ENCODE measurements at regions not wholly inside any gene's neighbourhood (a gene's known extent, or its start where the extent isn't known, plus 50 kb on each side); places are given as distances from the start of the nearest gene placed in this dataset.

DNA sequence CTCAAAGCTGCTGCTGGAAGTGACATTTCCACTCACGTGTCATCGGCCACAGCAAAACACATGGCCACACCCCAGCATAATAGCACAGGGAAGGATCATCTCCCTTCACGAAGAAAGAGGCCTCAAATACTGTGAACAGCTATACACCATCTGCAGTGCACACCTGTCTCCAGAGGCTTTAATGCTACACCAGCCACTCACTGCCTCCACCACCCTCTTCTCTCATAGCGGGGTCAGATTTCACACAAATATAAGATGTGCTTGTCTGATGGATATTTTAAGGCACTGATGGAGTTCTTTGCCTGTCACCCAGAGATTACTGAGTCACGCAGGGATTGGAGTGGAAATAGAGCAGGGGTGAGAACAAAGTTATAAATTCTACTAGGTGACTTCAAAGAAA is 374.0 kb downstream of the ZNF516 start:
- DNase-seq (ENCODE audit: low spot score) = no peak

DNA sequence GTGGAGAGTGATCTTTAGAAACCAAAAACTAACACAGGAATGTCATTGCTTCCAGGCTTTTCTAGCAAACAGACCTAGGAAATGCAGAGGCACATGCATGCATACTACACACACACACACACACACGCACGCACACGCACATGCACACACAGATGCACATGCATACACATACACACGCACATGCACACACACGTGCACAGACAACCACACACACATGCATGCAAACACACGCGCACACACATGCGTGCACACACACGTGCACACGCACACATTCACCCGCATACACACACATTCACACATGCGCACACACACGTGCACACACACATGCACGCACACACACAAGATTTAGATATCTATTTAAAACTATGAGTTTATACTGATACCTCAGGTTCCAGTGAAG is 379.5 kb downstream of the ZNF516 start:
- no peak for DNase-seq (ENCODE audit: low spot score)

DNA sequence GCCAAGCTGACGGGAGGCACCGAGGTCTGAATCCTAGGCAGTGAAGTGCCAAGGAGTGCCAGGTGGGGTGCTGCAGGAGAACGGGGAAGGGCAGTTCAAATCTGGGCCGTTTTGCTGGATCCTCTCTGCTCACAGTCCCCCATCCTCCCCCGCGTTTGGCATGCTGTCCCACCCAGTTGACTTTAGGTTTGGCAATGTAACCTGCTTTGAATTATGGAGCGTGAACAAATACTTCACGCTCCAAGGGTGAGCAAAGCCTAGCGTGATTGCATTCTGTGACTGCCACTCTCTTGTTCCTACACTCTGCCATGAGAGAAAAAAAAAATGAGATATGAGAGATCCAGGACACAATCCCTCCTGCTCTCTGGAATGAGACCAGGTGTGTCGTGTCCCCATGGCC is 381.9 kb downstream of the ZNF516 start:
- DNase-seq (ENCODE audit: low spot score) = no peak

DNA sequence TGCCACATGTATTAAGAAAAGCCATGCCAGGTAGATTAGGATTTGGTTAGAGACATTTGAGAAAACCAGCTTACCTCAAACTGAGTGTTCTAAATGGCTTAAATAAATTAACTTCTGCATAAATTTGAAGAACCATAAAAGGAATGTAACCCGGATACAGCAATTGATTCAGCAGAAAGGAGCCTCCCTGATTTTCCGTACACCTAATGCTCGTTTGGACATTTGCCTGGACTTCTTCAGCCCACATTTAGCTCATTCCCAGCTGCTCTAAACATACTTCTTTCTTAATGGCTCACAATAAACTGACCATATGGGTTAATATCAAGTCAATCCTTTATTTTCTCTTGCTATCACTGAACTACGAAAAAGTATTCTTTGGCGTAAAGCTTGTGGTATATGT is 392.4 kb downstream of the ZNF516 start:
- no peak for DNase-seq (ENCODE audit: low spot score)

DNA sequence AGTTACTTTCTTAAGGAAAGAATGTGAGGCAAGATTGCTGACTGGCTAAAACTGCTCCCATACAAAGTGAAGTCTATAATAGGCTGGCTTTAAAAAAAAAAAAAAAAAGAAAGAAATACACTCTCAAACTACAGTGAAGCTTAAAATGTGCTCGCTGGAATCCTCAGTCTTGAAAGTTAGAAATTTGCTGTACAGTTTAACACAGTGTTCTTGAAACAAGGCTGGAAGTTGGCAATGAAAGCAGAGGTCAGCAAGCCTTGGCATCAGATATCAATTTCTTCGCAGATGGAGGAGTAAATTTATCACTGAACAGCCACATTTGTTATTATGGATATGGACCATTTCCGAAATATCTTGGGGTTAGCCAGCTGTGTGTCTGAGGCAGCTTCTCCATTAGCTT is 392.9 kb downstream of the ZNF516 start:
- no peak for DNase-seq (ENCODE audit: low spot score)

DNA sequence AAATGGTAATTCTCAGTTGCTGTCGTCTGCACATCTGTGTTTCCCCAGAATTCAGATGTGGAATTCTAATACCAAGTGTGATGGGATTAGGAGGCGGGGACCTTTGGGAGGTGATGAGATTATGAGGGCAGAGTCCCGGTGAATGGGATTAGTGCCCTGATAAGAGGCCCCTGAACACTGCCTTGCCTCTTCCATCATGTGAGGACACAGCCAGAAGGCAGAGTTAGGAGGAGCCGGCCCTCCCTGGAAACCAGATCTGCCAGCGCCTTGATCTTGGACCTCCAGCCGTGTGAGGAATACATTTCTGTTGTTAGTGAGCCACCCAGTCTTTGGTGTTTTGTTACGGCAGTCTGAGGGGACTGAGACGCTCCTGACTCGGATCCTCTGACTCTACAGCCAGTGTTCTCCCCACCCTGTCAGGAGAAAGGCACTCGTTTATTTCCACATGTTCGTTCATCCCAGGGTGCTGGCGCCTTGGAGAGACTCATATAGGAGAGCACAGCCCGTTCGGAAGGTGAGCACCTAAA is 395.0 kb downstream of the ZNF516 start:
- DNase-seq (ENCODE audit: low spot score) = no peak

DNA sequence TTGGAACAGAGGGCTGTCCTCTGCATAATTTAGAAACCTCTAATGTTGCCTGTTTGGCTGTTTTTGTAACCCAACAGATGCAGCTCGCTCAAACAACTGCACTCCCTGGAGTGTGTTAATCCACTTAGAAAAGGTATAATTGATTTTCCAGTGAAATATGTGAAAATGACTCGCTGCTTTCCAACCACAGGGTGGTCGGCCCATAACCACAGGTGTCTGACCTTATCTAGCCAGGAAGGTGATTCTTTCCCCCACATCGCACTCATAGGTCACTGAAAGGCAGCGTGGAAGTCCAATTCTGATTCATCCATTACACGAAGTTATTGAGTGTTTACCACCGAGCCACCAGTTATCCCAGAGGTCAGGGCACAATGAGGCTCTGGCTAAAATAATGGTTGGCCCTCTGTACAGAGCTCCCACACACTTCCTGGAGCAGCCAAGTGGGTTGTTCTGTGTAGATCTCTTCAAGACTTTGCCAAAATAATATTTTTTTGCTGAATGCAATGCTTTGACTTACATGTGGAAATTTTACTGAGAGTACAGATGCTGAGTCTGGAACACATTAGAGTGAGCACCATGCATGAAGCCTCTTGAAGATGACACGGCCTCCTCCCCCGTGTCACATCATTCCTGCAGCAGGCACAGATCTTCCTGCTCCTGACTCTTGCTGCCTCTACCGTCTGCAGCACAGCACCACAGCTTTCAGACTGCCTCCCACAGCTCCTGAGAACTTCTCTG is 396.2 kb downstream of the ZNF516 start:
- DNase-seq (ENCODE audit: low spot score) = no peak

DNA sequence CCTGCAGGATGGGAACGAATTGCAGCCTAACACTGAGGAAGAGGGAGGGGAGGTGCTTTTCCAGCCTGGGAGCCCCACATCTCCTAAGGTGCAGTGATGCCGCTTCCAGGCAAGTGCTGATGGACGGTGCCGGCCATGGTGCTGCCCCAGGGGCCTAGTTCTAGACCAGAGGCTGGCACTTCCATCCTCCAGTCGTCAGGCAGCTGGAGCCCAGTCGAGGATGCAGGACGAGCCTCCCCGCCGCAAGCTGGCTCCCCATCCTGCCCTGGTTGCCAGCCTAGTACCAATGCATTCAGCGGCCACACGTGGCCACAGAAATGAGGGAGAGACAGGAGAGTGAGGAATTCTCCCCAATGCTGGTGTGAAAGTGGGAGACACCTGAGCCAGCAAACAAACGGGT is 413.5 kb downstream of the ZNF516 start:
- no peak for DNase-seq (ENCODE audit: low spot score)

DNA sequence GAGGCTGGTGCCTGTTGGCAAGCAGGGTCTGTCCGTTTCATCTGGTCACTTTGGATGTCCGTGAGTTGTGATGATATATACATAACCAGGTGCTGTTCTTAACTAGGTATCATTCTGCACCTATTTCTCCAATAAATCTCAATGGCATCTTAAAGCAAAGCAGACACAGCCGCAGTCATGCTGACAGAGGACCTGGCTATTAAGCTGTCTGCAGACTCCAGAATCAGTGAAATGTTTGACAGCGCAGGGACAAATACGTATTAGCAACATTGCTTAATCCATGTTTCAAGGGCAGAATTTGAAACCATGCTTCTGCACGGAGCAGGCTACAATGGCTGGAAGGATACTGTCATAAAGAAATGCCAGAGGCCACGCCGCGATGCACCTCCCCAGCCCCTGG is 414.6 kb downstream of the ZNF516 start:
- no peak for DNase-seq (ENCODE audit: low spot score)

DNA sequence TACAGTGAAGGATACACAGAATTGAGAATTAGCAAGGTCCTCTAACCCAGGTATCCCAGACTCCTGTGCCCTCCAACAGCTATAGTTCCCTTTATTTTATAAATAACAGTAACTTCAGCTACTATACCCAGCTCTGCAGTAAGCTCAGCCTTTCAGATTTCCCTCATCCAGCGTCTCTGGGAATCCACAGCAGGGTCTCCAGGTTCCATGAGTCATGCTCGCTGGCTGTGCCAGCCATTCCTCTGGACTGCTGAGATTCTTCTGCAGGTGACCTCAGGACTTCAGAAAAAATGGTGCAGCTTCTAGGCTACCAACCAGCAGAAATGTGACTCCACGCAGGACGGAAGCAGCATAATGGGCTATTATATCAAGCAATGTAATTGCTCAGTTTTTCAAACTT is 419.3 kb downstream of the ZNF516 start:
- DNase-seq (ENCODE audit: low spot score) = no peak

DNA sequence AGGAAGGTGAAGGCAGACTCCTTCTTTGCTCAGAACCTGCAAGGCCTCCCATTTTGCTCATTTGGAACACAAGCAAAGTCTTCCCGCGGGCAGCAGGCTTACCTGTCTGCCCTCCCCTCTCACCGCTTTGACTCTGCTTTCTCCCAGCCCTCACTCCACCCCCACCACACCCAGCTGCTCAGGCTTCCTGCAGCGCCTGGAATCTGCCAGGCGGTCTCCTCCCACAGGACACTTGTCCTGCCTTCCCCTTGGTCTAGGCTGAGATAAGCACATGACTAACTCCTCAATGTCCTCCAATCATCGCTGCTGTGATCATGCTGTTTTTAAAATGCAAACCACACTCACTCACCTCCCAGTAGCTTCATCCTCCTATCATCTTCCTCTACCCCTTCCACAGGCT is 430.0 kb downstream of the ZNF516 start:
- no peak for DNase-seq (ENCODE audit: low spot score)

DNA sequence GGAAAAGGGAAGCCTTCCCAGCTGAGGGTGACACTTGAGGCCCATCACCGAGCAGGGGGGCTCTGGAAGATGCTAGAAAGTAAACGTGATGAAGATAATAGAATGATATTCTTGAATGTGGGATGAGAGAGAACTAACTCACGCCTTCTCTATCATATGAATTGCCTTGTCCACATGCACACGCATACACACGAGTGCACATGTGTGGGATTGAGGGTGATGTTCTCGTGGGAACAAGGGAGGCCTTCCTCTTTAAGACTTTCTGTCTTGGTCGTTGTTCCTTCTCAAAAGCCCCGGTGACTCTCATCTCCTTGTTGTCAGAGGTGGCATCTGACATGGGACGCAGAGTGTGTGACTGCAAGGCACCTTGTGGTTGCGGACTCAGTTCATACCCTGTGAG is 436.9 kb downstream of the ZNF516 start:
- no peak for DNase-seq (ENCODE audit: low spot score)

DNA sequence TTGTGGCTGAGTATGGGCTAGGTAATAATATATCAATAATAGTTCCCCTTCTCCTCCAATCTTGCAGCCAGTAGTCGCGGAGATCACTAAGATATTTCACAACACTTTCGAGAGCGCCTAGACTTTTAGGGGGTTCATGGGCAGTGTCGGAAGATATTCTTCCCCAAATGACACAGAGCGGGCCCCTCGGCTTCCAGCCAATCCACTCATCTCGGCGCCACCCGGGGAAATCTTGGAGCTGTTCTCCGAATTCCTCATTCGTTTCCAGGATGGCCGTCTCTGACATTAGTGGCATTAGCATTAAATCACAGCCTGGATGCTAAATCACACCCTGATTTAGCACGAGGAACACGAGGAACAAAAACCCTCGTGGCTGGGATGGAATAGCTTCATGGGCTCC is 437.7 kb downstream of the ZNF516 start:
- DNase-seq (ENCODE audit: low spot score) = no peak

DNA sequence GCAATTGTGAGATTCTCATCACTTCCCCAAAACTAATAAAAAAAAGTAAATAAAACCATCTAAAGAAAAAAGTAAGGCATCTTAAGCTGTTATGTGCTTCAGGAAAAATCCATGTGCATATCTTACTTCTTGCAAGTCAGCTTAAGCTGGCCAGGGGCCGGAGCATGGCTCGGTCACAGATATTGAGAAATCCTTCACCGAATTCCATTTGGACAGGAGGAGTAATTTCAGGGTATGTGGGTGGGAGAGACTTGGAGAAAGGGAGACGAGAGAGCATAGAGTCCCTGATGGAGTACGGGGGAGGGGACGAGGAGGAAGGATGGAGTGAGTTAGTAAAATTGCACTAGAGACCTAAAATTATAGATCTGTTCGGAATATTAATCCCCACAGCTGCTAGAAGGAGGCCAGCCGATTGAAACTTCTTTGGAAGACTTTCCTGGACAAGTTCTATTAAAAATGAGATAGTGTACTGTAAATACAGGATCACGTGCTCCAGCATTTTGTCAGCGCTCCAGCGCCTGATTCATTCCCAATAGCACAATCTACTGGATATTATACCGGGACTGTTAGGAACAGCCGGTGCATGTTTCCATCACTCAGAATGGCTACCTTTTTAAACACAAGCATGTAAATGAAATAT is 438.5 kb downstream of the ZNF516 start:
- no peak for DNase-seq (ENCODE audit: low spot score)

DNA sequence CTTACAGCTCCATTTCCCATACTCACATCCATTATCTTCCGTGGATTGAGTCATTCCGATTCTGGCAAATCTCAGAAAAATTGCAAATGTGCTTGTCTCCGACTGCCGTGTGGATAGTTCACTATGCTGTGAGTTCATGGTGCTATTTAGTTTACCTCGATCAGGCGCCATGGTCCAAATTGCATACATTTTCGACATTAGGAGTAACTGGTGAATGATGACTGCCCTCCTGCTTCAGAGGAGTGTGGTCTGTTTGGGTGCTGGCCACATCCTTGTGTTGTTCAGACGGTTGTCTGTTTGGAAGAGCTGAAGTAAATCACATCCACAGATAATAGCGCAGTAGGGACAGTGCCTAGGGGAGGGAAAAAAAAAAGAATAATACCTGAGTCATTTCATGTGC is 439.5 kb downstream of the ZNF516 start:
- no peak for DNase-seq (ENCODE audit: low spot score)

DNA sequence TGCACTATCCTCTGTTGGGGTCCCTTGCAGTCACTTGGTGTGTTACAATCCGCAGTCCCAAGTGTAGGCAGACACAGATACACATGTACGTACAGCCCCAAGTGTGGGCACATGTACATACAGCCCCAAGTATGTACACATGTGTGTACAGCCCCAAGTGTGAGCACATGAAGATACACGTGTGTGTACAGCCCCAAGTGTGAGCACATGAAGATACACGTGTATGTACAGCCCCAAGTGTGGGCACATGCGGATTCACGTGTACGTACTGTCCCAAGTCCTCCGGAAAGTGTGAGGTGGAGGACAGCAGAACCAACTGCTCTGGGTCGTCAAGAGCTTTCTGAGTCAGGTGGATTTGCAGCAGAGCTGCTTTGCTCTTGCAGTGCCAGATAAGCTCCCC is 440.0 kb downstream of the ZNF516 start:
- DNase-seq (ENCODE audit: low spot score) = no peak

DNA sequence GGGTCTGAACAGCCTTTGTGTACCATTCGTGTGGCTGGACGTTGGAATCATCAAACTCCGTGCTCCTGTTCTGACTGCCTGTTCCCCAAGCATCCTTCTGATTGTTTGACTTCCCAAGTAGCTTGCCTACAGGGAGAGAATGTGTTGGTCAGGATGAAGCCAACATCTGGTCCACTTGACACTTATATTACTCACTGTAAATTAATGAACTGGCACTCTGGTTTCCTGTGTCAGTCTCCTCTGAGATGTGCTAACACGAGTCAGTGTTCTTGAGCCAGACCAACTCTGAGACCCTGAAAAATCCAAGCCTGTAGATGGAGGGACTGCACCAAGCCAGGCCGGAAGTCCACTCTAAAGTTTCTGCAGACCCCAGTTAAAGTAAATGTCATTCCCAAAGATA is 440.9 kb downstream of the ZNF516 start:
- DNase-seq (ENCODE audit: low spot score) = no peak

DNA sequence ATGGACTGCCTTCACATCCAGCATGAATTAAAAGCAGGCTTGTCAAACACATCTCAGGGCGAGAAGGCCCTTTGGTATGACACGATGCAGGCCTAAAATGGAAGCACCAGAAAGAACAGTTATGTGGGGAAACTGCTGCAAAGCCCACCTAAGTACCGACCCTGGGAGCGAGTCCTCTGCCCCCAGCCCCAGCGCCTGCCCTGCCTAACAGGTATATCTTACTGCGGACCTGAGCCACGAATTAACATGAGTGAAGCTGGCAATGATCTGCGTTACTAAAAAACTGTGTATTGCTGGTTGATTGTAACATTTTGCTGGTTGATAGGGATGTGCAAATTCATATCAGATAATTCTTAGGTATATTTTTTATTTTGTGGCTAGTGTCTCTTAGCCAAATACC is 441.5 kb downstream of the ZNF516 start:
- DNase-seq (ENCODE audit: low spot score) = no peak

DNA sequence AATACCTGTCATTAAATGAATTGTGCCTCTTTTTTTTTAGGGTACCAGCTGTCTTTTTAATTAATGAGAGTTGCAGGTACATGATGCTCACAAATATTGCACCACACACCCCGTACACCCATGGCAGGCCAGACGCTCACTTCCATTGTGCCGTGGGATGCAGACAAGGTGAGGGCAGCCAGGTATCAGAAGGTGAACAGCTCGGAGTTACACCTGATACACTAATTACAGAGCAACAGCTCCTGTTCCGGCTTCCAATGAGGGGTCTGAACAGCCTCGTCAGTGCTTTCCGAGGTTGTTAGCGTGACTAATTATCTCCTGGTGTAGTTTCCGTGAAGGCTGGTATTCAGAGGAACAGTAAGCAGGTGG is 442.8 kb downstream of the ZNF516 start:
- DNase-seq (ENCODE audit: low spot score) = no peak

DNA sequence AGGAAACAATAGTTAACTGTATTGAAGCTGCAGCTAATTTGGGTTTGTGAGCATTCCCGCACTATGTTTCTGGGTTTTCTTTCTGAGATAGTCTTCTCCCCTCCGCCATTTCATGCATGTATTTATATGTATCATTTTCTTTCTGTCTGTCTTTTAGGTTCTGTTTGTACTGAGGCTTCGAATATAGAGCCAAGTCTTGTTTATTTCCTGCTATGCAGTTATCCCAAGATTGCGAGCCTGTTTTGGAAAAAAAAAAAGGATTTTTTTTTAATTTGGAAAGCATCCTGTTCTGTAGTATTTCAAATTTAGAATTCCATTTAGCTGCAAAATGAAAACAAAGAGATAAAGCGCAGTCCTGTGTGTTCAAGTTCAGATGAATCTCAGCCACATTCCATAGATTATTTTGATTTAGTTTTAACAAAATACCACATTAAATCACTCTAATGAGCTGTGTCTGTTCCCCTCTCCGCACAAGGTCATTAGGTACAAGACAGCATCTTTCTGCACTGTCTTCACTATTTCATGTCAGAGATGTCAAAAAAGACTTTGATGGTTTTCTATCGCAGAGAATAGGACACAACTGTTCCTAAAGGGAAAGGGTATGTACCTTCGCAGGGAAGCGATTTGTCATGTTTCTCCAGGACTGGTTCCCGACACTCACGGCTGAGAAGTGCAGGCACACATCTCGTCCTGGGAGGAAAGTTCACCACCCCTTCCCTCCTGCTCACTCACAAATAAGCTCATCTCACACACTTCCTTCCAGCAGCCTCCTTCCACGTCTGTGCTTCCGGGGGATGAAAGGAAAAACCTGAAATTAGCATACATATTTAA is 443.4 kb downstream of the ZNF516 start:
- DNase-seq (ENCODE audit: low spot score) = no peak

DNA sequence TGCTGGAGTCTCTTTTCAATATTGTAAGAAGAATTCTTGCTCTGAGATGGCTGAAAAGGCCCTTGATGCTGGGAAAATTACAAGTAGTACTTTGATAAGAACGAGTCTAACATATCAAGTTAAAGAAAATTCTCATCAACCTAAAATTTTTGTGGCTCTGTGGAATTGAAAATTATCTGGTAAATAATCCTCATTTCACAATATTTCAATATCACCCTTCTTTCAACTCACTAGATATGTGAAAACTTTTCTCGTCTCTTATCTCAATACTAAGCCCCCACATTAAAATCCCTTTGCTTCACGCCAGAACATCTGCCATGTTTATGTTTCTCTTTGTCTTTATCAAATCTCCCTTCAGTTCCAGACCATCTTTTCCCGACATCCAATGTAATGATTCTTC is 448.8 kb downstream of the ZNF516 start:
- no peak for DNase-seq (ENCODE audit: low spot score)

DNA sequence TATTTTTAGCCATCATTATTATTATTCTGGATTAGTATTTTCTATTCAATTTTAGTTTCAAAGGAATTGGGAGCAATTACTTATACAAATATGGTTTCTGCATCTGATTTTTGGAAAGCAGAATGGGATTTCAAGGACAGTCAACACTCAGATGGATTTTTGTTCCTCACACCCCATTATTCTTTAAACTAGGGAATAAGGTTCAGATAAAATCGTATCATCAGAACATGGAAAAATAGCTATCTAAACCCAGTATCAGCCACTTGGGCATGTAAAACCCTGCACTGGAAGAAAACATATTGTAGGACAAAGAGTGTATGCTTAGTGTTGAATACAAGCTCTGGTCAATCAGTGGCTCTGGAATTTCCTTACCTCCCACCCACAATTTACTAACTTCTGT is 452.5 kb downstream of the ZNF516 start:
- DNase-seq (ENCODE audit: low spot score) = no peak

DNA sequence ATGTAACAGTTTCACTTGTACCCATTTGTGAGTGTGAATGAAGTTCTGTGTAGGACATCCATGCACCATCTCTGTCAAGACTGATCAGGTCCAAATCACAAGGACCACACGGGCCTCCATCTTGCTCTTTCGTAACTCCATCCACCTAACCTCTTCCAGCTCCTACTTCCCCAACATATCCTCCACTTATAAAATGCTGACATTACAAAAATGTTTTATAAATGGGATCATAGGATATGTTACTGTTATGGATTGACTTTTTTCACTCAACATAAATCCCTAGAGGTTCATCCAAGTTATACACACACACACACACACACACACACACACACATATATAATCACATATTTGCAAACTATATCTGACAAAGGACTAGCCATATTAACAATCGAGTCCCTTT is 476.8 kb downstream of the ZNF516 start:
- no peak for DNase-seq (ENCODE audit: low spot score)
